H1 (cell line): ENCODE measurements at regions not wholly inside any gene's neighbourhood (a gene's known extent, or its start where the extent isn't known, plus 50 kb on each side); places are given as distances from the start of the nearest gene placed in this dataset.
"Not testable (repeated sequence)": the region's sequence is repeated elsewhere in the genome, so short reads cannot be mapped to it uniquely, and the experiment has no call there.

ENCODE experiments used
- CTCF ChIA-PET: fragments of 300-600 bp; sonication (Branson Sonifier 250); formaldehyde crosslinking; loops from one replicate; lab custom pipeline; 2021; ENCODE audit not compliant: partially characterized antibody; lab: Charles Lee
- POLR2A ChIA-PET: fragments of 300-600 bp; sonication (Branson Sonifier 250); formaldehyde crosslinking; loops from one replicate; lab custom pipeline; 2021; ENCODE audit warnings: inconsistent platforms; ENCODE audit not compliant: partially characterized antibody; lab: Charles Lee
- DNase-seq, 2 experiments: peaks; one replicate each; pipeline versions ENCODE4 v3.0.0 to v3.0.0-alpha.2; 2010 to 2022; ENCODE audit warnings: low spot score in 2 of 2, low read depth in 1 of 2, mixed read lengths in 1 of 2
- FAIRE-seq: peaks from 2 replicates; lab custom pipeline; 2011; peaks lifted over from hg19 to GRCh38; lab: Jason Lieb, UNC
- H2AFZ ChIP-seq: 2 replicates; pipeline ENCODE4 v1.8.1; 2012; ENCODE audit warnings: low read length, inconsistent platforms
- H2AK5ac ChIP-seq: 2 replicates; pipeline ENCODE4 v1.6.1; 2013; ENCODE audit warnings: low read depth, low read length
- H2BK120ac ChIP-seq: replicated peaks from 2 replicates; pipeline ENCODE3; 2013; ENCODE audit warnings: low read depth, low read length, inconsistent platforms
- H2BK12ac ChIP-seq: 2 replicates; pipeline ENCODE4 v1.6.1; 2013; ENCODE audit warnings: low read depth, low read length
- H2BK15ac ChIP-seq: 2 replicates; pipeline ENCODE4 v1.6.1; 2013; ENCODE audit warnings: low read length
- H2BK20ac ChIP-seq: 2 replicates; pipeline ENCODE4 v1.6.1; 2013; ENCODE audit warnings: low read length
- H2BK5ac ChIP-seq: 2 replicates; pipeline ENCODE4 v1.6.1; 2013; ENCODE audit warnings: low read depth, low read length
- H3K14ac ChIP-seq: 2 replicates; pipeline ENCODE4 v1.6.1; 2013; ENCODE audit warnings: inconsistent platforms; ENCODE audit not compliant: insufficient read length
- H3K18ac ChIP-seq: 2 replicates; pipeline ENCODE4 v1.6.1; 2013; ENCODE audit warnings: low read length; ENCODE audit errors: extremely low read depth
- H3K23ac ChIP-seq: 2 replicates; pipeline ENCODE4 v1.6.1; 2013; ENCODE audit warnings: inconsistent platforms; ENCODE audit not compliant: insufficient read length
- H3K23me2 ChIP-seq: 2 replicates; pipeline ENCODE4 v1.6.1; 2013; ENCODE audit warnings: low read depth, low read length
- H3K27ac ChIP-seq: 2 replicates; pipeline ENCODE4 v1.6.1; 2011; ENCODE audit warnings: low read depth, low read length, inconsistent platforms
- H3K27me3 ChIP-seq, 4 experiments: replicated peaks in 1 of 4; 1 replicate in 1 of 4; 2 replicates in 3 of 4; pipeline versions ENCODE4 v1.6.1 to v1.8.1; 2011 to 2013; ENCODE audit warnings: low read length in 3 of 4, mild to moderate bottlenecking in 3 of 4, inconsistent platforms in 2 of 4, mixed read lengths in 2 of 4, moderate library complexity in 1 of 4; ENCODE audit not compliant: control insufficient read depth in 3 of 4, insufficient read depth in 3 of 4; ENCODE audit errors: extremely low read depth in 1 of 4
- H3K36me3 ChIP-seq, 4 experiments: 2 replicates each; pipeline versions ENCODE4 v1.6.1 to v1.8.1; 2011 to 2013; ENCODE audit warnings: mild to moderate bottlenecking in 4 of 4, low read length in 3 of 4, moderate library complexity in 2 of 4, control low read depth in 1 of 4, inconsistent platforms in 1 of 4; ENCODE audit not compliant: insufficient read depth in 4 of 4, control insufficient read depth in 2 of 4
- H3K4ac ChIP-seq: replicated peaks from 2 replicates; pipeline ENCODE3; 2013; ENCODE audit warnings: low read length, low read depth, mixed read lengths, inconsistent platforms; ENCODE audit not compliant: insufficient read length
- H3K4me1 ChIP-seq, 4 experiments: replicated peaks in 1 of 4; 1 replicate in 1 of 4; 2 replicates in 3 of 4; pipeline versions ENCODE4 v1.6.1 to v1.8.1; 2011 to 2013; ENCODE audit warnings: low read length in 3 of 4, inconsistent platforms in 2 of 4, mixed read lengths in 1 of 4; ENCODE audit not compliant: insufficient read depth in 4 of 4, control insufficient read depth in 3 of 4
- H3K4me2 ChIP-seq, 2 experiments: 2 replicates each; pipeline versions ENCODE4 v1.6.1 to v1.8.1; 2011 to 2013; ENCODE audit warnings: low read depth in 2 of 2, low read length in 2 of 2, control low read depth in 1 of 2, inconsistent platforms in 1 of 2, mild to moderate bottlenecking in 1 of 2; ENCODE audit not compliant: insufficient read depth in 1 of 2
- H3K4me3 ChIP-seq, 4 experiments: fragments of 200-600, 300-600 bp in 1 of 4; sonication (generic), shearing (Covaris generic), sonication (Bioruptor Twin) in 1 of 4; 2 replicates each; pipeline versions ENCODE4 v1.5.1 to v1.8.1; 2011 to 2016; ENCODE audit warnings: low read length in 4 of 4, low read depth in 3 of 4, control low read depth in 2 of 4, inconsistent platforms in 2 of 4, mild to moderate bottlenecking in 2 of 4, mixed read lengths in 1 of 4, moderate library complexity in 1 of 4; ENCODE audit not compliant: insufficient read depth in 2 of 4; ENCODE audit errors: extremely low read depth in 1 of 4
- H3K56ac ChIP-seq: replicated peaks from 2 replicates; pipeline ENCODE3; 2013; ENCODE audit warnings: low read depth, mild to moderate bottlenecking, mixed read lengths, low read length, inconsistent platforms; ENCODE audit not compliant: insufficient read length
- H3K79me1 ChIP-seq: 2 replicates; pipeline ENCODE4 v1.6.1; 2013; ENCODE audit warnings: low read depth, low read length, control low read depth
- H3K79me2 ChIP-seq, 2 experiments: 2 replicates each; pipeline versions ENCODE4 v1.6.1 to v1.8.1; 2012 to 2013; ENCODE audit warnings: low read length in 2 of 2, mild to moderate bottlenecking in 2 of 2, inconsistent platforms in 1 of 2; ENCODE audit not compliant: insufficient read depth in 2 of 2, control insufficient read depth in 1 of 2
- H3K9ac ChIP-seq, 4 experiments: replicated peaks in 1 of 4; 1 replicate in 1 of 4; 2 replicates in 3 of 4; pipeline versions ENCODE4 v1.6.1 to v1.8.1; 2011 to 2013; ENCODE audit warnings: low read depth in 3 of 4, low read length in 3 of 4, control low read depth in 2 of 4, mild to moderate bottlenecking in 2 of 4, moderate library complexity in 2 of 4, inconsistent platforms in 1 of 4; ENCODE audit errors: extremely low read depth in 1 of 4
- H3K9me3 ChIP-seq, 2 experiments: 2 replicates each; pipeline versions ENCODE4 v1.6.1 to v1.8.1; 2012 to 2013; ENCODE audit warnings: mild to moderate bottlenecking in 2 of 2, moderate library complexity in 2 of 2, control low read depth in 1 of 2, inconsistent platforms in 1 of 2, low read depth in 1 of 2, low read length in 1 of 2, mixed read lengths in 1 of 2; ENCODE audit not compliant: insufficient read depth in 2 of 2
- H4K20me1 ChIP-seq, 2 experiments: replicated peaks in 1 of 2; 2 replicates each; pipeline versions ENCODE3 to v1.8.1; 2011 to 2013; ENCODE audit warnings: inconsistent platforms in 2 of 2, low read length in 2 of 2, mild to moderate bottlenecking in 1 of 2; ENCODE audit not compliant: insufficient read depth in 2 of 2, control insufficient read depth in 1 of 2
- H4K5ac ChIP-seq: 2 replicates; pipeline ENCODE4 v1.6.1; 2013; ENCODE audit warnings: low read length, low read depth, mixed read lengths, inconsistent platforms; ENCODE audit not compliant: insufficient read length
- H4K8ac ChIP-seq: 2 replicates; pipeline ENCODE4 v1.8.0; 2013; ENCODE audit warnings: mild to moderate bottlenecking, moderate library complexity, low read length, inconsistent platforms; ENCODE audit not compliant: insufficient read depth; ENCODE audit errors: extremely low read depth
- H4K91ac ChIP-seq: replicated peaks from 2 replicates; pipeline ENCODE3; 2013; ENCODE audit warnings: low read length, mixed read lengths, inconsistent platforms; ENCODE audit not compliant: insufficient read length
- WGBS, 2 experiments: shearing (Covaris generic) in 1 of 2; methylation state at CpG; one replicate each; pipeline versions ENCODE4 v1.1.6 to v1.1.7; 2013 to 2015; ENCODE audit warnings: low lambda C conversion rate in 2 of 2, mixed read lengths in 2 of 2, inconsistent platforms in 1 of 2, low coverage in 1 of 2, missing lambda C conversion rate in 1 of 2; ENCODE audit not compliant: insufficient replicate concordance in 2 of 2, insufficient coverage in 1 of 2, insufficient read length in 1 of 2; ENCODE audit errors: extremely low coverage in 1 of 2, missing lambda C conversion rate in 1 of 2; 5-methylcytosine and 5-hydroxymethylcytosine counted together

GRCh38 chr3:139145980-139146379 lies 101.3 kb upstream of the PRR23C start:
- H3K18ac ChIP-seq, H3K27me3 ChIP-seq, H4K5ac ChIP-seq, H4K8ac ChIP-seq, H2AFZ ChIP-seq, H3K79me2 ChIP-seq, H4K91ac ChIP-seq, H2BK15ac ChIP-seq, H3K4me2 ChIP-seq, H2BK5ac ChIP-seq, H2AK5ac ChIP-seq, H3K4me1 ChIP-seq, H2BK12ac ChIP-seq, CTCF ChIA-PET, H3K27ac ChIP-seq, H3K79me1 ChIP-seq, H4K20me1 ChIP-seq, DNase-seq, H3K14ac ChIP-seq, H3K36me3 ChIP-seq, H3K4ac ChIP-seq, H3K23ac ChIP-seq, FAIRE-seq, H3K9ac ChIP-seq, H2BK20ac ChIP-seq, H3K4me3 ChIP-seq, H2BK120ac ChIP-seq, H3K56ac ChIP-seq, POLR2A ChIA-PET, H3K23me2 ChIP-seq: not testable (repeated sequence)
- WGBS, 2 experiments, result 81% methylated on average over 4 of the region's 4 CpGs; no CpG with 5 or more reads in 1 of the 2 experiments
- H3K9me3 ChIP-seq, result peaks cover 7 to 15% of the 10 kb centered on the region in 2 experiments; a peak in 2 of 4 replicates
